Vagina (tissue), 2 donors: ENCODE measurements at regions not wholly inside any gene's neighbourhood (a gene's known extent, or its start where the extent isn't known, plus 50 kb on each side); places are given as distances from the start of the nearest gene placed in this dataset.

Experiments used
- CTCF ChIP-seq, 3 experiments: fragments of 450-650 bp in 2 of 3; fragments of 200-600 bp in 1 of 3; sonication (generic) in 1 of 3; IDR thresholded peaks; one replicate each; pipeline ENCODE4 v1.5.1; 2017 to 2019; ENCODE audit warnings: antibody characterized with exemption in 3 of 3, mild to moderate bottlenecking in 2 of 3, moderate library complexity in 2 of 3
- POLR2A ChIP-seq, 2 donors: fragments of 450-650 bp; IDR thresholded peaks; one replicate each; pipeline ENCODE4 v1.6.1; 2017; ENCODE audit warnings: antibody characterized with exemption in 2 of 2, mild to moderate bottlenecking in 2 of 2, moderate library complexity in 2 of 2
- POLR2AphosphoS5 ChIP-seq, 2 donors: sonication (generic); formaldehyde crosslinking; IDR thresholded peaks; one replicate each; pipeline ENCODE4 v1.9.0; 2017; ENCODE audit warnings: antibody characterized with exemption in 2 of 2, mild to moderate bottlenecking in 2 of 2, low read depth in 1 of 2; ENCODE audit not compliant: insufficient read depth in 1 of 2

DNA sequence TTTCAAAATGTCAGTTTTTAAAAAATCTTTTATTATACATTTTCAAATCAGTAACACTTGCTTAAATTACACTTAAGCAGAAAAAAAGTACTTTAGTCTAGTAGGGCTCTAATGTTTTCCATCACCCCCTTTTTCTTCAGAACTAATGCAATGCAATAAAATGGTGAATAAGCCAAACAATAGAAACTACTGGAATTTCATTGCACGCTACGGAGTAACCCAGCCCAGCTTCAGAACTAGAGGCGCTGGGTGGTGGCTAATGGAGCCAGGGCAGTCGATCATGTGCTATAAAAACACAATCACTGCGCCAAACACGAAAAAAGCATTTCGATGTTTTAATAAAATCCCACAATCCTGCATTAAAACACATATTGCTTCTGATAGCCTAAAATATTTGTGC lies 59.9 kb upstream of the ODAD2 start:
- TF ChIP-seq POLR2A (IDR thresholded peaks at IDR 0.05) (no peak), POLR2AphosphoS5 (IDR thresholded peaks at IDR 0.05; ENCODE audit: insufficient read depth in 1 of 2, low read depth in 1 of 2) (no peak), CTCF (IDR thresholded peaks at IDR 0.05) (no peak)
